Liver (tissue), 8 donors: ENCODE measurements at regions not wholly inside any gene's neighbourhood (a gene's known extent, or its start where the extent isn't known, plus 50 kb on each side); places are given as distances from the start of the nearest gene placed in this dataset.

Source experiments
- DNase-seq: peaks from one replicate; pipeline ENCODE4 v3.0.0-alpha.2; 2017; ENCODE audit warnings: low spot score
- H3K27ac ChIP-seq, 2 donors: one replicate each; pipeline ENCODE4 v1.7.0; 2013; ENCODE audit warnings: inconsistent platforms in 2 of 2, low read length in 2 of 2, control low read depth in 1 of 2, low read depth in 1 of 2, mild to moderate bottlenecking in 1 of 2
- H3K27me3 ChIP-seq, 4 donors: one replicate each; pipeline versions ENCODE4 v1.6.1 to v1.7.0; 2013; ENCODE audit warnings: low read length in 3 of 4, inconsistent platforms in 1 of 4, mild to moderate bottlenecking in 1 of 4, moderate library complexity in 1 of 4; ENCODE audit not compliant: control insufficient read depth in 4 of 4, insufficient read depth in 4 of 4
- H3K36me3 ChIP-seq, 4 donors: one replicate each; pipeline versions ENCODE4 v1.6.1 to v1.7.0; 2013; ENCODE audit warnings: low read length in 3 of 4, mild to moderate bottlenecking in 3 of 4, low read depth in 1 of 4, moderate library complexity in 1 of 4; ENCODE audit not compliant: control insufficient read depth in 4 of 4, insufficient read depth in 3 of 4
- H3K4me1 ChIP-seq, 4 donors: one replicate each; pipeline versions ENCODE4 v1.6.1 to v1.7.0; 2013; ENCODE audit warnings: low read length in 3 of 4, mild to moderate bottlenecking in 3 of 4, moderate library complexity in 1 of 4; ENCODE audit not compliant: control insufficient read depth in 4 of 4, insufficient read depth in 4 of 4
- H3K4me3 ChIP-seq, 3 donors: one replicate each; pipeline versions ENCODE4 v1.6.1 to v1.7.0; 2013; ENCODE audit warnings: low read length in 3 of 3, control low read depth in 1 of 3, low read depth in 1 of 3, mild to moderate bottlenecking in 1 of 3
- H3K9ac ChIP-seq, 2 donors: one replicate each; pipeline ENCODE4 v1.7.0; 2013; ENCODE audit warnings: low read length in 2 of 2, mild to moderate bottlenecking in 2 of 2, moderate library complexity in 2 of 2, control low read depth in 1 of 2, low read depth in 1 of 2
- H3K9me3 ChIP-seq, 4 donors: one replicate each; pipeline versions ENCODE4 v1.6.1 to v1.7.0; 2013; ENCODE audit warnings: low read length in 3 of 4; ENCODE audit not compliant: control insufficient read depth in 4 of 4
- FOXA1 ChIP-seq: IDR thresholded peaks from 2 replicates; pipeline ENCODE4 v1.6.1; 2016; ENCODE audit warnings: antibody characterized with exemption
- FOXA2 ChIP-seq: IDR thresholded peaks from 2 replicates; pipeline ENCODE4 v1.6.1; 2016; ENCODE audit warnings: antibody characterized with exemption
- GABPA ChIP-seq, 2 donors: IDR thresholded peaks in 1 of 2; conservative IDR thresholded peaks in 1 of 2; 2 replicates each; pipeline ENCODE4 v1.6.1; 2016; ENCODE audit warnings: antibody characterized with exemption in 2 of 2, mild to moderate bottlenecking in 1 of 2, moderate library complexity in 1 of 2
- HNF4G ChIP-seq: IDR thresholded peaks from 2 replicates; pipeline ENCODE4 v1.6.1; 2016; ENCODE audit warnings: antibody characterized with exemption
- JUND ChIP-seq, 2 donors: IDR thresholded peaks; 2 replicates each; pipeline ENCODE4 v1.6.1; 2016; ENCODE audit warnings: antibody characterized with exemption in 2 of 2
- NR2F2 ChIP-seq: IDR thresholded peaks from 2 replicates; pipeline ENCODE4 v1.6.1; 2016; ENCODE audit warnings: antibody characterized with exemption
- RAD21 ChIP-seq, 2 donors: IDR thresholded peaks; 2 replicates each; pipeline ENCODE4 v1.6.1; 2016; ENCODE audit warnings: antibody characterized with exemption in 2 of 2, mild to moderate bottlenecking in 2 of 2
- RXRA ChIP-seq, 2 donors: IDR thresholded peaks; 2 replicates each; pipeline ENCODE4 v1.6.1; 2017 to 2018; ENCODE audit warnings: antibody characterized with exemption in 2 of 2, mild to moderate bottlenecking in 1 of 2
- SP1 ChIP-seq: IDR thresholded peaks from 2 replicates; pipeline ENCODE4 v1.6.1; 2018; ENCODE audit warnings: antibody characterized with exemption, mild to moderate bottlenecking
- TAF1 ChIP-seq: conservative IDR thresholded peaks from 2 replicates; pipeline ENCODE4 v1.6.1; 2016; ENCODE audit warnings: antibody characterized with exemption, mild to moderate bottlenecking
- YY1 ChIP-seq: IDR thresholded peaks from 2 replicates; pipeline ENCODE4 v1.6.1; 2016; ENCODE audit warnings: antibody characterized with exemption, mild to moderate bottlenecking
- WGBS: extraction: QIAGEN DNeasy Blood & Tissue Kit; methylation state at CpG from one replicate; pipeline ENCODE4 v1.1.7; 2013; 5-methylcytosine and 5-hydroxymethylcytosine counted together
- TF ChIP-seq, protein P1 (sequence below): IDR thresholded peaks from 2 replicates; pipeline ENCODE4 v1.6.1; 2016; ENCODE audit warnings: antibody characterized with exemption
- TF ChIP-seq, protein P2 (sequence below): IDR thresholded peaks from 2 replicates; pipeline ENCODE4 v1.6.1; 2016; ENCODE audit warnings: antibody characterized with exemption
- TF ChIP-seq, protein P3 (sequence below): fragments of 150-350 bp; IDR thresholded peaks from 2 replicates; pipeline ENCODE4 v1.5.1; 2017; ENCODE audit warnings: improper control_type of control experiment, low read depth, low read length; ENCODE audit not compliant: missing input control
- TF ChIP-seq, protein P4 (sequence below): IDR thresholded peaks from 2 replicates; pipeline ENCODE4 v1.6.1; 2016; ENCODE audit warnings: antibody characterized with exemption, mild to moderate bottlenecking
- TF ChIP-seq, protein P5 (sequence below): IDR thresholded peaks from 2 replicates; pipeline ENCODE4 v1.6.1; 2016; ENCODE audit warnings: antibody characterized with exemption
- donor health status: healthy.
- donor health status: healthy.
- donor health status: healthy.
- donor health status: healthy.
- donor health status: healthy.

DNA sequence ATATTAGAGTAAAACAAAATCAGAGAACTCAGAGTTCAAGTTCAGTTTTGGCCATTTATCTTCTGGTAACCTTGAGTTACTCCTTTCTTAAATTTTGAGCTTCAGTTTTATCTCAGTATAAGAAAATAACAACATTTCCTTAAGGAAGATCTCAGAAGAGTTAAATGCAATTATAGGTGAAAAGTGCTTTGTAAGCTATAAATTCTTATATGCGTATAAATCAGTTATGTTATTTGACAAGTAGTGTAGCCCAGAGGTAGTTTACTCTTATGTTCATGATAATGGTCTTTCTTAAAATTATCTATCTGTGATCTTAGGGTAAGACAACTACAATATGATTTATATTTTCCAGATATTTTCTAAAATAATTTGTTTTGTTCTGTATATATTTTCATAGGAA is 89.8 kb downstream of the LHX9 start:
- no peak for TF ChIP-seq YY1
- TF ChIP-seq, protein P1, sequence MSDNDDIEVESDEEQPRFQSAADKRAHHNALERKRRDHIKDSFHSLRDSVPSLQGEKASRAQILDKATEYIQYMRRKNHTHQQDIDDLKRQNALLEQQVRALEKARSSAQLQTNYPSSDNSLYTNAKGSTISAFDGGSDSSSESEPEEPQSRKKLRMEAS, result no peak
- no peak for TF ChIP-seq FOXA1
- TF ChIP-seq FOXA2, result no peak
- TF ChIP-seq, protein P2, sequence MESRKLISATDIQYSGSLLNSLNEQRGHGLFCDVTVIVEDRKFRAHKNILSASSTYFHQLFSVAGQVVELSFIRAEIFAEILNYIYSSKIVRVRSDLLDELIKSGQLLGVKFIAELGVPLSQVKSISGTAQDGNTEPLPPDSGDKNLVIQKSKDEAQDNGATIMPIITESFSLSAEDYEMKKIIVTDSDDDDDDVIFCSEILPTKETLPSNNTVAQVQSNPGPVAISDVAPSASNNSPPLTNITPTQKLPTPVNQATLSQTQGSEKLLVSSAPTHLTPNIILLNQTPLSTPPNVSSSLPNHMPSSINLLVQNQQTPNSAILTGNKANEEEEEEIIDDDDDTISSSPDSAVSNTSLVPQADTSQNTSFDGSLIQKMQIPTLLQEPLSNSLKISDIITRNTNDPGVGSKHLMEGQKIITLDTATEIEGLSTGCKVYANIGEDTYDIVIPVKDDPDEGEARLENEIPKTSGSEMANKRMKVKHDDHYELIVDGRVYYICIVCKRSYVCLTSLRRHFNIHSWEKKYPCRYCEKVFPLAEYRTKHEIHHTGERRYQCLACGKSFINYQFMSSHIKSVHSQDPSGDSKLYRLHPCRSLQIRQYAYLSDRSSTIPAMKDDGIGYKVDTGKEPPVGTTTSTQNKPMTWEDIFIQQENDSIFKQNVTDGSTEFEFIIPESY, result no peak
- TF ChIP-seq HNF4G, result no peak
- TF ChIP-seq RAD21 (IDR thresholded peaks at IDR 0.05), result no peak
- TF ChIP-seq, protein P3, sequence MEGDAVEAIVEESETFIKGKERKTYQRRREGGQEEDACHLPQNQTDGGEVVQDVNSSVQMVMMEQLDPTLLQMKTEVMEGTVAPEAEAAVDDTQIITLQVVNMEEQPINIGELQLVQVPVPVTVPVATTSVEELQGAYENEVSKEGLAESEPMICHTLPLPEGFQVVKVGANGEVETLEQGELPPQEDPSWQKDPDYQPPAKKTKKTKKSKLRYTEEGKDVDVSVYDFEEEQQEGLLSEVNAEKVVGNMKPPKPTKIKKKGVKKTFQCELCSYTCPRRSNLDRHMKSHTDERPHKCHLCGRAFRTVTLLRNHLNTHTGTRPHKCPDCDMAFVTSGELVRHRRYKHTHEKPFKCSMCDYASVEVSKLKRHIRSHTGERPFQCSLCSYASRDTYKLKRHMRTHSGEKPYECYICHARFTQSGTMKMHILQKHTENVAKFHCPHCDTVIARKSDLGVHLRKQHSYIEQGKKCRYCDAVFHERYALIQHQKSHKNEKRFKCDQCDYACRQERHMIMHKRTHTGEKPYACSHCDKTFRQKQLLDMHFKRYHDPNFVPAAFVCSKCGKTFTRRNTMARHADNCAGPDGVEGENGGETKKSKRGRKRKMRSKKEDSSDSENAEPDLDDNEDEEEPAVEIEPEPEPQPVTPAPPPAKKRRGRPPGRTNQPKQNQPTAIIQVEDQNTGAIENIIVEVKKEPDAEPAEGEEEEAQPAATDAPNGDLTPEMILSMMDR, result no peak
- TF ChIP-seq RXRA (IDR thresholded peaks at IDR 0.05), result no peak
- TF ChIP-seq, protein P4, sequence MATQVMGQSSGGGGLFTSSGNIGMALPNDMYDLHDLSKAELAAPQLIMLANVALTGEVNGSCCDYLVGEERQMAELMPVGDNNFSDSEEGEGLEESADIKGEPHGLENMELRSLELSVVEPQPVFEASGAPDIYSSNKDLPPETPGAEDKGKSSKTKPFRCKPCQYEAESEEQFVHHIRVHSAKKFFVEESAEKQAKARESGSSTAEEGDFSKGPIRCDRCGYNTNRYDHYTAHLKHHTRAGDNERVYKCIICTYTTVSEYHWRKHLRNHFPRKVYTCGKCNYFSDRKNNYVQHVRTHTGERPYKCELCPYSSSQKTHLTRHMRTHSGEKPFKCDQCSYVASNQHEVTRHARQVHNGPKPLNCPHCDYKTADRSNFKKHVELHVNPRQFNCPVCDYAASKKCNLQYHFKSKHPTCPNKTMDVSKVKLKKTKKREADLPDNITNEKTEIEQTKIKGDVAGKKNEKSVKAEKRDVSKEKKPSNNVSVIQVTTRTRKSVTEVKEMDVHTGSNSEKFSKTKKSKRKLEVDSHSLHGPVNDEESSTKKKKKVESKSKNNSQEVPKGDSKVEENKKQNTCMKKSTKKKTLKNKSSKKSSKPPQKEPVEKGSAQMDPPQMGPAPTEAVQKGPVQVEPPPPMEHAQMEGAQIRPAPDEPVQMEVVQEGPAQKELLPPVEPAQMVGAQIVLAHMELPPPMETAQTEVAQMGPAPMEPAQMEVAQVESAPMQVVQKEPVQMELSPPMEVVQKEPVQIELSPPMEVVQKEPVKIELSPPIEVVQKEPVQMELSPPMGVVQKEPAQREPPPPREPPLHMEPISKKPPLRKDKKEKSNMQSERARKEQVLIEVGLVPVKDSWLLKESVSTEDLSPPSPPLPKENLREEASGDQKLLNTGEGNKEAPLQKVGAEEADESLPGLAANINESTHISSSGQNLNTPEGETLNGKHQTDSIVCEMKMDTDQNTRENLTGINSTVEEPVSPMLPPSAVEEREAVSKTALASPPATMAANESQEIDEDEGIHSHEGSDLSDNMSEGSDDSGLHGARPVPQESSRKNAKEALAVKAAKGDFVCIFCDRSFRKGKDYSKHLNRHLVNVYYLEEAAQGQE, result no peak
- no peak for TF ChIP-seq SP1
- TF ChIP-seq, protein P5, sequence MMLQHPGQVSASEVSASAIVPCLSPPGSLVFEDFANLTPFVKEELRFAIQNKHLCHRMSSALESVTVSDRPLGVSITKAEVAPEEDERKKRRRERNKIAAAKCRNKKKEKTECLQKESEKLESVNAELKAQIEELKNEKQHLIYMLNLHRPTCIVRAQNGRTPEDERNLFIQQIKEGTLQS, result no peak
- no peak for TF ChIP-seq GABPA (IDR thresholded peaks at IDR 0.05 in 1 of 2, conservative IDR thresholded peaks at IDR 0.05 in 1 of 2)
- no peak for TF ChIP-seq TAF1
- no peak for TF ChIP-seq NR2F2
- no peak for TF ChIP-seq JUND (IDR thresholded peaks at IDR 0.05)
- 98% methylated on average over 1 of the region's 1 CpG for WGBS
- no peak for DNase-seq
- Histone ChIP-seq H3K4me1 (peaks cover 0 to 8% (median 2%) of the 10 kb centered on the region in 4 donors), H3K36me3 (no peaks in the 10 kb centered on the region), H3K9me3 (peaks cover 0 to 3% (median 0%) of the 10 kb centered on the region in 4 donors), H3K4me3 (no peak overlapping the region), H3K9ac (no peak overlapping the region), H3K27ac (no peak overlapping the region), H3K27me3 (no peaks in the 10 kb centered on the region)
